ENCODE measurements at regions not wholly inside any gene's neighbourhood (a gene's known extent, or its start where the extent isn't known, plus 50 kb on each side); places are given as distances from the start of the nearest gene placed in this dataset.

GRCh38 chr7:106426803-106427202, 142.0 kb upstream of the NAMPT start:
- no peak for TF ChIP-seq POLR2A (IDR thresholded peaks at IDR 0.05)
- no peak for TF ChIP-seq CTCF (IDR thresholded peaks at IDR 0.05)
